ENCODE measurements at regions not wholly inside any gene's neighbourhood (a gene's known extent, or its start where the extent isn't known, plus 50 kb on each side); places are given as distances from the start of the nearest gene placed in this dataset.
"Not testable (repeated sequence)": the region's sequence is repeated elsewhere in the genome, so short reads cannot be mapped to it uniquely, and the experiment has no call there.

- DNase-seq (ENCODE audit: low read depth in 3 of 3, low spot score in 2 of 3): no peak
Measured at GRCh38 chr5:40453689-40454088, 226.0 kb upstream of the PTGER4 start.

GRCh38 chr5:40452874-40453624, 226.7 kb upstream of the PTGER4 start:
- no peak for DNase-seq (ENCODE audit: low read depth in 3 of 3, low spot score in 2 of 3)

- no peak for DNase-seq (ENCODE audit: low read depth in 3 of 3, low spot score in 2 of 3)
Measured at GRCh38 chr5:40447438-40447837, 232.3 kb upstream of the PTGER4 start.

- DNase-seq (ENCODE audit: low read depth in 3 of 3, low spot score in 2 of 3): no peak
Measured at GRCh38 chr5:40446910-40447309, 232.8 kb upstream of the PTGER4 start.

GRCh38 chr5:40442346-40442745, 237.4 kb upstream of the PTGER4 start:
- no peak for DNase-seq (ENCODE audit: low read depth in 3 of 3, low spot score in 2 of 3)

GRCh38 chr5:40441733-40442132, 238.0 kb upstream of the PTGER4 start:
- no peak for DNase-seq (ENCODE audit: low read depth in 3 of 3, low spot score in 2 of 3)

GRCh38 chr5:40440746-40441145, 239.0 kb upstream of the PTGER4 start:
- no peak for DNase-seq (ENCODE audit: low read depth in 3 of 3, low spot score in 2 of 3)

- DNase-seq (ENCODE audit: low read depth in 3 of 3, low spot score in 2 of 3): not testable (repeated sequence)
Measured at GRCh38 chr5:40439103-40439502, 240.6 kb upstream of the PTGER4 start.

GRCh38 chr5:40438646-40439045, 241.1 kb upstream of the PTGER4 start:
- not testable (repeated sequence) for DNase-seq (ENCODE audit: low read depth in 3 of 3, low spot score in 2 of 3)

GRCh38 chr5:40437452-40437861, 242.3 kb upstream of the PTGER4 start:
- DNase-seq (ENCODE audit: low read depth in 3 of 3, low spot score in 2 of 3): no peak

- no peak for DNase-seq (ENCODE audit: low read depth in 3 of 3, low spot score in 2 of 3)
Measured at GRCh38 chr5:40436535-40437237, 243.0 kb upstream of the PTGER4 start.

- not testable (repeated sequence) for DNase-seq (ENCODE audit: low read depth in 3 of 3, low spot score in 2 of 3)
Measured at GRCh38 chr5:40435706-40436105, 244.0 kb upstream of the PTGER4 start.

- no peak for DNase-seq (ENCODE audit: low read depth in 3 of 3, low spot score in 2 of 3)
Measured at GRCh38 chr5:40432836-40433235, 246.9 kb upstream of the PTGER4 start.

GRCh38 chr5:40431734-40432133, 248.0 kb upstream of the PTGER4 start:
- DNase-seq (ENCODE audit: low read depth in 3 of 3, low spot score in 2 of 3): no peak

- no peak for DNase-seq (ENCODE audit: low read depth in 3 of 3, low spot score in 2 of 3)
Measured at GRCh38 chr5:40430101-40430710, 249.5 kb upstream of the PTGER4 start.

- DNase-seq (ENCODE audit: low read depth in 3 of 3, low spot score in 2 of 3): no peak
Measured at GRCh38 chr5:40429258-40430100, 250.2 kb upstream of the PTGER4 start.

- no peak for DNase-seq (ENCODE audit: low read depth in 3 of 3, low spot score in 2 of 3)
Measured at GRCh38 chr5:40428815-40429214, 250.9 kb upstream of the PTGER4 start.

- no peak for DNase-seq (ENCODE audit: low read depth in 3 of 3, low spot score in 2 of 3)
Measured at GRCh38 chr5:40428126-40428525, 251.6 kb upstream of the PTGER4 start.

- not testable (repeated sequence) for DNase-seq (ENCODE audit: low read depth in 3 of 3, low spot score in 2 of 3)
Measured at GRCh38 chr5:40417046-40417810, 262.5 kb upstream of the PTGER4 start.

GRCh38 chr5:40416588-40416987, 263.1 kb upstream of the PTGER4 start:
- no peak for DNase-seq (ENCODE audit: low read depth in 3 of 3, low spot score in 2 of 3)

All from right renal cortex interstitium (tissue), 3 donors.